ENCODE measurements at regions not wholly inside any gene's neighbourhood (a gene's known extent, or its start where the extent isn't known, plus 50 kb on each side); places are given as distances from the start of the nearest gene placed in this dataset.

- H3K36me3 ChIP-seq (ENCODE audit: control insufficient read depth, insufficient read depth, low read length): no peaks in the 10 kb centered on the region
- H3K4me3 ChIP-seq (ENCODE audit: low read depth, low read length): no peak overlapping the region
- H3K27me3 ChIP-seq (ENCODE audit: control insufficient read depth, insufficient read depth, low read length): no peaks in the 10 kb centered on the region
- TF ChIP-seq CTCF (IDR thresholded peaks at IDR 0.05; ENCODE audit: insufficient read depth, low read length, severe bottlenecking): no peak
- DNase-seq (ENCODE audit: low read depth) (no peak), FAIRE-seq (no peak)
These were observed 95.0 kb upstream of the SMARCAD1 start for GRCh38 chr4:94112644-94113043.

- no peak for TF ChIP-seq CTCF (IDR thresholded peaks at IDR 0.05; ENCODE audit: insufficient read depth, low read length, severe bottlenecking)
- Histone ChIP-seq H3K4me3 (ENCODE audit: low read depth, low read length) (no peak overlapping the region), H3K36me3 (ENCODE audit: control insufficient read depth, insufficient read depth, low read length) (no peaks in the 10 kb centered on the region), H3K27me3 (ENCODE audit: control insufficient read depth, insufficient read depth, low read length) (no peaks in the 10 kb centered on the region)
- FAIRE-seq: no peak
- peak; percentile 10 for DNase-seq (ENCODE audit: low read depth)
These were observed 92.0 kb upstream of the SMARCAD1 start for GRCh38 chr4:94115687-94116086.

GRCh38 chr4:94116842-94117241 is 90.8 kb upstream of the SMARCAD1 start:
- Histone ChIP-seq H3K36me3 (ENCODE audit: control insufficient read depth, insufficient read depth, low read length) (no peaks in the 10 kb centered on the region), H3K27me3 (ENCODE audit: control insufficient read depth, insufficient read depth, low read length) (no peaks in the 10 kb centered on the region), H3K4me3 (ENCODE audit: low read depth, low read length) (no peak overlapping the region)
- no peak for DNase-seq (ENCODE audit: low read depth)
- no peak for FAIRE-seq
- no peak for TF ChIP-seq CTCF (IDR thresholded peaks at IDR 0.05; ENCODE audit: insufficient read depth, low read length, severe bottlenecking)

GRCh38 chr4:94126669-94127068 is 81.0 kb upstream of the SMARCAD1 start:
- H3K36me3 ChIP-seq (ENCODE audit: control insufficient read depth, insufficient read depth, low read length): no peaks in the 10 kb centered on the region
- FAIRE-seq: no peak
- peak; percentile 20 for DNase-seq (ENCODE audit: low read depth)
- H3K4me3 ChIP-seq (ENCODE audit: low read depth, low read length): no peak overlapping the region
- no peaks in the 10 kb centered on the region for H3K27me3 ChIP-seq (ENCODE audit: control insufficient read depth, insufficient read depth, low read length)
- TF ChIP-seq CTCF (IDR thresholded peaks at IDR 0.05; ENCODE audit: insufficient read depth, low read length, severe bottlenecking): no peak

- Histone ChIP-seq H3K36me3 (ENCODE audit: control insufficient read depth, insufficient read depth, low read length) (no peaks in the 10 kb centered on the region), H3K27me3 (ENCODE audit: control insufficient read depth, insufficient read depth, low read length) (no peaks in the 10 kb centered on the region), H3K4me3 (ENCODE audit: low read depth, low read length) (no peak overlapping the region)
- TF ChIP-seq CTCF (IDR thresholded peaks at IDR 0.05; ENCODE audit: insufficient read depth, low read length, severe bottlenecking): peak; percentile 34
- peak; percentile 46 for DNase-seq (ENCODE audit: low read depth)
- no peak for FAIRE-seq
These were observed 79.8 kb upstream of the SMARCAD1 start for GRCh38 chr4:94127707-94128328.

GRCh38 chr4:94131212-94131611 is 76.5 kb upstream of the SMARCAD1 start:
- Histone ChIP-seq H3K4me3 (ENCODE audit: low read depth, low read length) (no peak overlapping the region), H3K36me3 (ENCODE audit: control insufficient read depth, insufficient read depth, low read length) (no peaks in the 10 kb centered on the region), H3K27me3 (ENCODE audit: control insufficient read depth, insufficient read depth, low read length) (no peaks in the 10 kb centered on the region)
- FAIRE-seq (no peak), DNase-seq (ENCODE audit: low read depth) (peak; percentile 32)
- TF ChIP-seq CTCF (IDR thresholded peaks at IDR 0.05; ENCODE audit: insufficient read depth, low read length, severe bottlenecking): no peak
